BJ (cell line): ENCODE measurements at regions not wholly inside any gene's neighbourhood (a gene's known extent, or its start where the extent isn't known, plus 50 kb on each side); places are given as distances from the start of the nearest gene placed in this dataset.
A peak's percentile ranks its signal among the peaks of the same experiment; 100 is the strongest.

Source experiments
- CTCF ChIA-PET: fragments of 350-600 bp; formaldehyde crosslinking; extraction: SDS; loops from one replicate; lab custom pipeline; 2021; ENCODE audit warnings: antibody characterized with exemption, inconsistent platforms; lab: Yijun Ruan, JAX
- POLR2A ChIA-PET: fragments of 300-600 bp; sonication (Branson Sonifier 250); formaldehyde crosslinking; extraction: SDS; loops from one replicate; lab custom pipeline; 2021; ENCODE audit warnings: antibody characterized with exemption; lab: Charles Lee
- DNase-seq: peaks from one replicate; pipeline ENCODE4 v3.0.0-alpha.2; 2011; ENCODE audit warnings: low read depth
- H3K27me3 ChIP-seq: 2 replicates; pipeline ENCODE4 v1.6.0; 2011; ENCODE audit warnings: low read length; ENCODE audit not compliant: control insufficient read depth, insufficient read depth
- H3K36me3 ChIP-seq: 2 replicates; pipeline ENCODE4 v1.5.1; 2011; ENCODE audit warnings: low read length; ENCODE audit not compliant: control insufficient read depth, insufficient read depth
- H3K4me3 ChIP-seq: 2 replicates; pipeline ENCODE4 v1.5.1; 2011; ENCODE audit warnings: low read depth, mild to moderate bottlenecking, control low read depth, low read length
- CTCF ChIP-seq: IDR thresholded peaks from 2 replicates; pipeline ENCODE4 v1.5.1; 2011; ENCODE audit warnings: low read depth, mild to moderate bottlenecking, control low read depth, inconsistent platforms, low read length, moderate library complexity; ENCODE audit not compliant: insufficient read depth

GRCh38 chr9:26165426-26165825, 487.2 kb upstream of the TUSC1 start:
- no peak for DNase-seq
- TF ChIP-seq CTCF, result no peak
- H3K4me3 ChIP-seq, result no peak overlapping the region
- no peaks in the 10 kb centered on the region for H3K36me3 ChIP-seq
- ChIA-PET POLR2A (no interaction called here), CTCF (no interaction called here)
- H3K27me3 ChIP-seq, result no peaks in the 10 kb centered on the region

- ChIA-PET POLR2A (no interaction called here), CTCF (no interaction called here)
- Histone ChIP-seq H3K27me3 (no peaks in the 10 kb centered on the region), H3K4me3 (no peak overlapping the region), H3K36me3 (no peaks in the 10 kb centered on the region)
- no peak for DNase-seq
- no peak for TF ChIP-seq CTCF
These were observed 485.7 kb upstream of the TUSC1 start for GRCh38 chr9:26163931-26164330.

DNA sequence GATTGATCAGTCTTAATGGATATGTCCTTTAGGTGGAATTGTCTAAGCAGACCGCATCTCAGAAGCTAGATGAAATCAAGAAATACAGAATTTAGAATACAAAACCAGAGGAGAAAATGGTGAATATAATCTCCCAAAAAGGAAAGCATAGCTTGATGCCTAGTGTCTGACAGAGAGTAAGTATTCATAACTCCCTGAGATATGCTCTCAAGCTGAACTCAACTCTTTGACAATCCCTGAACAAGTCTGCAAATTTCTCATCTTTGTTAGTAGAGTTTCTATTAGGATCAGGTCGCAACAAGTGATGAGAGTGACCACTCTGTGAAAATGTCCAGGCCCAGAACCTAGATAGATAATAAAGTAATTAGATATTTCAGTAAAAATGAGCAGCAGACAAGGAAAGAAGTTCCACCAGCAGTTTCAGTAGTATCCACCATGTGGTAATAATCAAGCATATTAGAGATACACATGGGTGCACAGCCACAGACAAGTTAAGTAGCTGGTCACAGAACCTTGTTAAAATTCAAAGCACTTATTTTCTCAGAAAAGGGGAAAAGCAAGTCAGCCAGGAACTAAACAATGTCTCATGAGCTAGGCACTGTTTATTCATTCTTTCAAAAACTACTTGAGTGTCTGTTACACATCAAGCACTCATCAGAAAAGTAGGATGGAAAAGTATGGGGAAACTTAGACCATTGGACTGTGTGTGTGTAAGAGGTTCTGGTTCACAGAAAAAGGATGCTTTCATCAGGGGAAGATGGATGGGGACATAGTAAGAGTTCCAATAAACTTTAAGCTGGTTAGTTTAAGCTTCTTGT, 481.5 kb upstream of the TUSC1 start:
- no peaks in the 10 kb centered on the region for H3K27me3 ChIP-seq
- no peak for TF ChIP-seq CTCF
- peak; percentile 35 for DNase-seq
- ChIA-PET CTCF (interaction anchor here (1.1 kb wide), 1 partner anchor 24 kb away, joined by 3 read pairs; no protein-coding TSS in a partner anchor), POLR2A (no interaction called here)
- no peaks in the 10 kb centered on the region for H3K36me3 ChIP-seq
- no peak overlapping the region for H3K4me3 ChIP-seq

GRCh38 chr9:26158631-26159150, 480.4 kb upstream of the TUSC1 start:
- CTCF ChIA-PET, result no interaction called here
- DNase-seq, result no peak
- no peak for TF ChIP-seq CTCF
- H3K4me3 ChIP-seq, result no peak overlapping the region
- H3K27me3 ChIP-seq, result no peaks in the 10 kb centered on the region
- H3K36me3 ChIP-seq, result no peaks in the 10 kb centered on the region
- POLR2A ChIA-PET, result no interaction called here

DNA sequence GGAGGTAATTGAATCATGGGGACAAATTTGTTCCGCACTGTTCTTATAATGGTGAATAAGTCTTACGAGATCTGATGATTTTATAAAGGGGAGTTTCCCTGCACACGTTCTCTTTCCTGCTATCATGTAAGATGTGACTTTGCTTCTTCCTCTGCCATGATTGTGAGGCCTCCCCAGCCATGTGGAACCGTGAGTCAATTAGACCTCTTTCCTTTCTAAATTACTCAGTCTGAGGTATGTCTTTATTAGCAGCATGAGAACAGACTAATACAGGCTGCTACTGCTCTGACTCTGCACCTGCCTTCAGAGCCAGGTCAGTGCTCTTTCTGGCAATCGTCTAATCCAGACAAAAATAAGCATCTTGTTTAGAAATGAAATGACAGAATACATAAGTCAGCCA, 479.2 kb upstream of the TUSC1 start:
- Histone ChIP-seq H3K36me3 (no peaks in the 10 kb centered on the region), H3K27me3 (no peaks in the 10 kb centered on the region), H3K4me3 (no peak overlapping the region)
- DNase-seq, result no peak
- no peak for TF ChIP-seq CTCF
- CTCF ChIA-PET, result no interaction called here
- POLR2A ChIA-PET, result no interaction called here
